Caco-2 (cell line): ENCODE measurements at regions not wholly inside any gene's neighbourhood (a gene's known extent, or its start where the extent isn't known, plus 50 kb on each side); places are given as distances from the start of the nearest gene placed in this dataset.

Experiments used
- BruUV-seq: library from RNA; stranded (reverse); fragments of 400-500 nt; replicated peaks from 2 replicates; lab custom pipeline; 2021; lab: Mats Ljungman, UMichigan
- CTCF ChIA-PET: fragments of 300-600 bp; sonication (Branson Sonifier 250); formaldehyde crosslinking; loops from one replicate; lab custom pipeline; 2022; ENCODE audit warnings: antibody characterized with exemption; lab: Charles Lee
- POLR2A ChIA-PET: fragments of 300-600 bp; sonication (Branson Sonifier 250); formaldehyde crosslinking; loops from one replicate; lab custom pipeline; 2022; ENCODE audit warnings: antibody characterized with exemption; lab: Charles Lee
- DNase-seq, 2 experiments: peaks; one replicate each; pipeline versions ENCODE4 v3.0.0 to v3.0.0-alpha.2; 2020 to 2022
- H3K27me3 ChIP-seq: replicated peaks from 2 replicates; pipeline ENCODE4 v1.6.0; 2011; ENCODE audit warnings: low read length; ENCODE audit not compliant: control insufficient read depth, insufficient read depth
- H3K36me3 ChIP-seq: 2 replicates; pipeline ENCODE4 v1.5.1; 2011; ENCODE audit warnings: low read length; ENCODE audit not compliant: control insufficient read depth, insufficient read depth
- H3K4me1 ChIP-seq: fragments of 250-450 bp; sonication (Bioruptor Pico); 2 replicates; pipeline ENCODE4 v1.5.1; 2020; ENCODE audit warnings: mild to moderate bottlenecking
- H3K4me3 ChIP-seq: 2 replicates; pipeline ENCODE4 v1.5.1; 2011; ENCODE audit warnings: low read depth, mild to moderate bottlenecking, control low read depth, low read length
- H3K9me3 ChIP-seq: fragments of 250-450 bp; sonication (Bioruptor Pico); 2 replicates; pipeline ENCODE4 v1.5.1; 2020; ENCODE audit warnings: mild to moderate bottlenecking, moderate library complexity
- H3K27ac Mint-ChIP-seq: one replicate; pipeline ENCODE4 v1.8.0; 2022; ENCODE audit warnings: mixed read lengths; ENCODE audit not compliant: unreplicated experiment
- H3K27me3 Mint-ChIP-seq: one replicate; pipeline ENCODE4 v1.8.0; 2022; ENCODE audit warnings: mixed read lengths; ENCODE audit not compliant: insufficient read depth, unreplicated experiment
- H3K36me3 Mint-ChIP-seq: one replicate; pipeline ENCODE4 v1.8.0; 2022; ENCODE audit warnings: mild to moderate bottlenecking, mixed read lengths; ENCODE audit not compliant: insufficient read depth, unreplicated experiment
- H3K4me1 Mint-ChIP-seq: one replicate; pipeline ENCODE4 v1.8.0; 2022; ENCODE audit warnings: low read depth, mixed read lengths; ENCODE audit not compliant: unreplicated experiment
- H3K4me3 Mint-ChIP-seq: one replicate; pipeline ENCODE4 v1.8.0; 2022; ENCODE audit warnings: mild to moderate bottlenecking, moderate library complexity, mixed read lengths; ENCODE audit not compliant: unreplicated experiment
- H3K9me3 Mint-ChIP-seq: one replicate; pipeline ENCODE4 v1.8.0; 2022; ENCODE audit warnings: mixed read lengths; ENCODE audit not compliant: unreplicated experiment
- CTCF ChIP-seq, 2 experiments: fragments of 200-600 bp in 1 of 2; IDR thresholded peaks; 1 replicate in 1 of 2; 2 replicates in 1 of 2; pipeline versions ENCODE4 v1.5.1 to v1.8.0; 2011 to 2022; ENCODE audit warnings: antibody characterized with exemption in 1 of 2, control low read depth in 1 of 2, inconsistent platforms in 1 of 2, low read depth in 1 of 2, low read length in 1 of 2, mild to moderate bottlenecking in 1 of 2, moderate library complexity in 1 of 2; ENCODE audit not compliant: insufficient read depth in 1 of 2, severe bottlenecking in 1 of 2, unreplicated experiment in 1 of 2
- intact Hi-C: fragments of 100-400 bp; cut with micrococcal nuclease; formaldehyde crosslinking; loops from one replicate; pipeline ENCODE4 v1.10.0; 2022; ENCODE audit not compliant: unreplicated experiment

GRCh38 chr3:120846073-120846472 lies 61.9 kb upstream of the STXBP5L start:
- Mint-ChIP-seq H3K9me3 (no peaks in the 10 kb centered on the region), H3K27ac (no peak overlapping the region), H3K4me3 (no peak overlapping the region), H3K4me1 (no peaks in the 10 kb centered on the region), H3K36me3 (no peaks in the 10 kb centered on the region), H3K27me3 (peaks cover 3% of the 10 kb centered on the region)
- H3K36me3 ChIP-seq: no peaks in the 10 kb centered on the region
- H3K27me3 ChIP-seq: no peaks in the 10 kb centered on the region
- intact Hi-C loops: no loop called here
- no peaks in the 10 kb centered on the region for H3K9me3 ChIP-seq
- no peaks in the 10 kb centered on the region for H3K4me1 ChIP-seq
- ChIA-PET POLR2A (no interaction called here), CTCF (no interaction called here)
- TF ChIP-seq CTCF (IDR thresholded peaks at IDR 0.05; ENCODE audit: insufficient read depth in 1 of 2, low read depth in 1 of 2, low read length in 1 of 2, severe bottlenecking in 1 of 2, unreplicated experiment in 1 of 2): no peak
- no TSS peak for BruUV-seq
- no peak for DNase-seq
- H3K4me3 ChIP-seq: no peak overlapping the region

GRCh38 chr3:120848503-120848902 lies 59.5 kb upstream of the STXBP5L start:
- Mint-ChIP-seq H3K36me3 (no peaks in the 10 kb centered on the region), H3K27ac (no peak overlapping the region), H3K4me1 (no peaks in the 10 kb centered on the region), H3K27me3 (peaks cover 9% of the 10 kb centered on the region), H3K4me3 (no peak overlapping the region), H3K9me3 (no peaks in the 10 kb centered on the region)
- Histone ChIP-seq H3K4me1 (no peaks in the 10 kb centered on the region), H3K27me3 (no peaks in the 10 kb centered on the region), H3K36me3 (no peaks in the 10 kb centered on the region), H3K4me3 (no peak overlapping the region), H3K9me3 (no peaks in the 10 kb centered on the region)
- ChIA-PET CTCF (no interaction called here), POLR2A (no interaction called here)
- TF ChIP-seq CTCF (IDR thresholded peaks at IDR 0.05; ENCODE audit: insufficient read depth in 1 of 2, low read depth in 1 of 2, low read length in 1 of 2, severe bottlenecking in 1 of 2, unreplicated experiment in 1 of 2): no peak
- no peak for DNase-seq
- BruUV-seq: no TSS peak
- intact Hi-C loops: no loop called here

GRCh38 chr3:120850381-120851295 lies 57.4 kb upstream of the STXBP5L start:
- Histone ChIP-seq H3K4me3 (no peak overlapping the region), H3K36me3 (no peaks in the 10 kb centered on the region), H3K27me3 (no peaks in the 10 kb centered on the region), H3K4me1 (no peaks in the 10 kb centered on the region), H3K9me3 (no peaks in the 10 kb centered on the region)
- Mint-ChIP-seq H3K4me3 (no peak overlapping the region), H3K36me3 (no peaks in the 10 kb centered on the region), H3K27me3 (peaks cover 6% of the 10 kb centered on the region), H3K4me1 (no peaks in the 10 kb centered on the region), H3K9me3 (no peaks in the 10 kb centered on the region), H3K27ac (no peak overlapping the region)
- ChIA-PET CTCF (no interaction called here), POLR2A (no interaction called here)
- TF ChIP-seq CTCF (IDR thresholded peaks at IDR 0.05; ENCODE audit: insufficient read depth in 1 of 2, low read depth in 1 of 2, low read length in 1 of 2, severe bottlenecking in 1 of 2, unreplicated experiment in 1 of 2): no peak
- no TSS peak for BruUV-seq
- DNase-seq: no peak
- intact Hi-C loops: no loop called here
